Stimulated activated CD4-positive, alpha-beta T cell treated with anti-CD3 and anti-CD28 coated beads, Interleukin-1b, Interleukin-23, amount 100 ng/mL, for 48 hours (primary cell): ENCODE measurements at regions not wholly inside any gene's neighbourhood (a gene's known extent, or its start where the extent isn't known, plus 50 kb on each side); places are given as distances from the start of the nearest gene placed in this dataset.
"Not testable (repeated sequence)": the region's sequence is repeated elsewhere in the genome, so short reads cannot be mapped to it uniquely, and the experiment has no call there.

Experiments used
- DNase-seq: peaks from one replicate; pipeline ENCODE4 v3.0.0-alpha.2; 2020

GRCh38 chr1:221029981-221030649 lies 150.9 kb downstream of the HLX start:
- no peak for DNase-seq

- no peak for DNase-seq
Measured at GRCh38 chr1:221030990-221031389, 151.7 kb downstream of the HLX start.

- DNase-seq = no peak
Measured at GRCh38 chr1:221031458-221032203, 152.4 kb downstream of the HLX start.

GRCh38 chr1:221032204-221032585 lies 153.0 kb downstream of the HLX start:
- no peak for DNase-seq

GRCh38 chr1:221032637-221033280 lies 153.5 kb downstream of the HLX start:
- no peak for DNase-seq

- no peak for DNase-seq
Measured at GRCh38 chr1:221035662-221036153, 156.5 kb downstream of the HLX start.

- DNase-seq = no peak
Measured at GRCh38 chr1:221039616-221040015, 160.4 kb downstream of the HLX start.

- no peak for DNase-seq
Measured at GRCh38 chr1:221040101-221040500, 160.9 kb downstream of the HLX start.

- no peak for DNase-seq
Measured at GRCh38 chr1:221040691-221041285, 161.5 kb downstream of the HLX start.

GRCh38 chr1:221044538-221044937 lies 165.3 kb downstream of the HLX start:
- no peak for DNase-seq

- DNase-seq = no peak
Measured at GRCh38 chr1:221045151-221045550, 165.9 kb downstream of the HLX start.

- DNase-seq = no peak
Measured at GRCh38 chr1:221045842-221046831, 166.9 kb downstream of the HLX start.

- not testable (repeated sequence) for DNase-seq
Measured at GRCh38 chr1:221051391-221051790, 172.1 kb downstream of the HLX start.

GRCh38 chr1:221053889-221054288 lies 174.6 kb downstream of the HLX start:
- no peak for DNase-seq

GRCh38 chr1:221059506-221059905 lies 180.3 kb downstream of the HLX start:
- no peak for DNase-seq

GRCh38 chr1:221063651-221064050 lies 184.4 kb downstream of the HLX start:
- DNase-seq = no peak

GRCh38 chr1:221066351-221067001 lies 187.2 kb downstream of the HLX start:
- DNase-seq = no peak

- DNase-seq = no peak
Measured at GRCh38 chr1:221067721-221068120, 188.5 kb downstream of the HLX start.

GRCh38 chr1:221069178-221069903 lies 190.1 kb downstream of the HLX start:
- DNase-seq = no peak

GRCh38 chr1:221069986-221070385 lies 190.7 kb downstream of the HLX start:
- DNase-seq = no peak

- DNase-seq = no peak
Measured at GRCh38 chr1:221071777-221072176, 192.5 kb downstream of the HLX start.
